HG02981 (cell line): ENCODE measurements at regions not wholly inside any gene's neighbourhood (a gene's known extent, or its start where the extent isn't known, plus 50 kb on each side); places are given as distances from the start of the nearest gene placed in this dataset.

Source experiments
- ATAC-seq: cut with Tn5 transposase; IDR thresholded peaks from one replicate; pipeline ENCODE4 v1.9.1; 2021; ENCODE audit warnings: mild to moderate bottlenecking, moderate library complexity; ENCODE audit not compliant: unreplicated experiment

DNA sequence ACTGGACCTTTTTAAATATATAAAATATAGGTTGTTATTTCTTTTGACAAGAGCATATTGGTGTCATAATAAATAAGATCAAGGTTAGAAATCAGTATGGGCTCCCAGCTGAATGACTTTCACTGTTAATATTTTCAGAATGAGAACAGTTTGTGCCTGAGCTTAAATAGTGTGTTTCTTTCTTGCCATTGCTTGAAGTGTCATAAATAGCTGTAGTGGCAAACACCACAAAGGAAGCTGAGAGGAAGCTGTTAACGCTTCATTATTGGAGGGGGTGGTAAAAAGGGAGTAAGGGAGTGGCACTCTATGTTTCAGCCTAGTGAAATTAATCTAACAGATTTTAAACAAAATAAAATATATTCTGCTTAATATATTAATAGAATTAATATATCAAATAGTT lies 1089.8 kb upstream of the NCAM2 start:
- no peak for ATAC-seq

DNA sequence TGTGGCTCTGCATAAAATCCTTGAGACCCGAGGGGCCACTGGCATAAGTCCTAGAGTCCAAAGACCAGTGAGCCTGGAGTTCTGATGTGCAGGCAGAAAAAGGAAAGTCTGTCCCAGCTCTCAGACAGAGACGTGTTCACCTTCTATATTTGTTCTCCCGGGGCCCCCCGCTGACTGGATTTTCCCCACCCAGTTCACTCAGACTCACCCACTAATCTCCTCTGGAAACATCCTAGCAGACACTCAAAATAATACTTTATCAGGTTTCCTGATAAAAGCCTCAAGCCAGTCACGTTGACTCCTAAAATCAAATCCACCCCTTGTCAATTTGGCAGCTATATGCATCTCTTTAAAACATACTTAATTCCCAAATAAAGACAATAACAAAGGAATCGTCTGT lies 1084.2 kb upstream of the NCAM2 start:
- no peak for ATAC-seq

DNA sequence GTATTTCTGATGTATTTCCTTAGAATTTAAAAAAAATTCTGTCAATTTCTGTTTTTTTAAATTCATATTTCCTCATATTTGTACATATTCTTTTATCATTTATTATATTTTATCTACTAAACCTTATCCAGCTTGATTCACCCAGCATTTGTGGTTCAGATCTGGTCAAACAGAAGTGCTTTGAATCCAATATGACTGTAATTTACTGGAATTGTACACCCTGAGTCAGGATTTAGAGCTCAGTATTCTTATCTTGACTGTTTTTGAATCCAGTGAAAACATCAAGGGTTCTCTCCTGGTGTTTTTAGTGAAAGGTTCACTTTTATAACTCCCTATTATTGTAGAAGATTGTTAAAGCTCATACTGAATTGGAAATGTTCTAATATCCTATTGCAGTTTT lies 1077.0 kb upstream of the NCAM2 start:
- no peak for ATAC-seq

DNA sequence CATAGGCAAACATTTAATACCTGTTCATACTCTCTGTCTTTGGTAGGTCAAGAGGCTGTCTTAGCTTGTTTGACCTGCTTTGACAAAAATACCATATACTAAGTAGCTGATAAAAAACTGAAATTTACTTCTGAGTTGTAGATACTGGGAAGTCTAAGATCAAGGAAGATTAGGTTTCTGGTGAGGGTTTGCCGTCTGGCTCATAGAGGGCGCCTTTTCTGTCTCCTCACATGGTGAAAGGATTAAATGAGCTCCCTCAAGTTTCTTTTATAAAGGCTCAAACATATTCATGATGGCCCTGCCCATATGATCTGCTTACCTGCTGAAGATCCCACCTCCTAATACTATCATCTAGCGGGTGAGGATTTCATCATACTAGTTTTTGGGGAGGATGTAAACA lies 1076.1 kb upstream of the NCAM2 start:
- ATAC-seq = no peak

DNA sequence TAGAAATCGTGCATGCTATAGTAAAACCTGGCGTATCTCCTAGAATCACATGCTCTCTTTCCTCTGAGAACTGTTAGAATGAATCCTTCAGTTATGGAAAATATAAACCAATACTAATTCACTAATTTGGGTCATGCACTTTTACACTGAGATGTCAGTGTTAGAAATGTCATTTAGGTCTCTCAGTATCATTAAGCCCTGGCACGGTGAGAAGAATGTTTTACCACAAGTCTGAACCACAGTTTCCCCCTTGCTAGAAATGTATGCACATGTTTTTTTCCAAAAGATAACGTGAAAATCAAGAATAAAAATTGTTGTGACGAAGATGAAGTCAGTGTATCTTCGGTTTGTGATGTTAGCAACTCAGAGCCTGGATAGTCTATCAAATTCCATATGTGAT lies 1062.7 kb upstream of the NCAM2 start:
- ATAC-seq = no peak

DNA sequence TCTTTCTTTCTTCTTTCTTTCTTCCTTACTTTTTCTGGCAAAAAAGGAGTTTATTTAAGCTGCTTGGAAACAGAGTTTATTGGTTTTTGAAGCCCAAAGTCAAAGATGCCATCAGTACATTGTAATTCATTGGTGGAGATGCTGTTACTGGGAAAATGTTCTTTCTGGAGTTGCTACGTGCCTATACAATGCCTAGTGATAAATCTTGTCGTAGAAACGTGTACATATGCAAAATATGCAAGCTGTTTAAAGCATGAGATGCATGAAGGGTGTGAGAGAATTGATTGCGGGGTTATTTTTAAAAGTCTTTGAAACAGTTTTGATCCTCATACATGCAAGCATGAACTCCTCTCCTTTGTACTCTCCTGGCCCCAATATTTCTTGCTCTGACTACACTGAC lies 1060.6 kb upstream of the NCAM2 start:
- no peak for ATAC-seq

DNA sequence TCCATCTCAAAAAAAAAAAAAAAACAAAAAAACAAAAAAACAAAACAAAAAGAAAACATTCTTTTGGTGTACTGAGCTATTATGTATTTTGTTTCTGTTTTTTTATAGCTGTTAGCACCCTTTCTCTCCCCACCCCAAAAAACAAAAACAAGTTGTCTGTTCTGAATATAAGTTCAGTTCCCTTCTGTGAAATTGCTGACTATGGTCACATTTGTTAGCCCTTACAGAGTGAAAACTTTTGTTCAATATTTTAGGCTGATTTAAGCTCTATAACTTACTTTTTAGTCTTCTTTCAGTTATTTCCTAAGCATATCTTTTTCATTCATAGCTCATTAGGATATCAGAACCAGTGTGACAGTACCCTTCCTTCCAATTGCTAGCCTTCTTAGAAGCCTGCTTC lies 1056.6 kb upstream of the NCAM2 start:
- no peak for ATAC-seq

DNA sequence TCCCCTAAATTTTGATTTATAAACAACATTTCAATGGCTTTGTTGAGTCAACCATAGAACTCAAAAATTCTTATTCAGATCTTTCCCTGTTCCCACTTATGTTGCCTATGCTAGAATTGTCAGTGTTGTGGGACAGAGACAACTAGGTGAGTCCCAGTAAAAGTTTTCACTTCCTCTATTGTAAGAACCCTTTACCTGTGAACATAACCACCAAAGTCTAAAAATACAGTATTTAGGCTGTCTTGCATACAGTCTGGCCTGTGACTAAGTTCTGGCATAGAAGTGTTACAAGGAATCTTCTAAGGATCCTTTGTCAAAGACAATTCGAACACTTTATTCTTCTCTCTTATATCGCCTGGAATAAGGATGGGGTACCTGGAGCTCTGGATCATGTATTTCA lies 1047.9 kb upstream of the NCAM2 start:
- no peak for ATAC-seq

DNA sequence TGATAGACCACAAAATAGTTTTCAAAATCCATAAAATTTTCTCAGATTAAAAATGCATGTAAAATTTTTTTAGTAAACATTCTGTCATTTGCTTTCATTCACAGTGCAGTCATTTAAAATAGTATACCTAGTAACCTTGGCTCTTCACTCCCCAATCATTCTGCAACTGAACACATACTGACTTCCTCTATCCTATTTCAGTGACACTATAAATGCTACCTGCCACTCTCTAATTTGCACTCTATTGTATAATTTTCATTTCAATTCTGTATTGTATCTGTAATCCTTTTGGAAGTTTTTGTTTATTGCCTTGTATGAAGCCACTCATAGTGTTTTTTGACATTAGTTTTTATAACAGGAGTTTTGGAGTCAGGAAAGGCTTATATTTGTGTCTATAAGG lies 1029.1 kb upstream of the NCAM2 start:
- ATAC-seq = no peak

DNA sequence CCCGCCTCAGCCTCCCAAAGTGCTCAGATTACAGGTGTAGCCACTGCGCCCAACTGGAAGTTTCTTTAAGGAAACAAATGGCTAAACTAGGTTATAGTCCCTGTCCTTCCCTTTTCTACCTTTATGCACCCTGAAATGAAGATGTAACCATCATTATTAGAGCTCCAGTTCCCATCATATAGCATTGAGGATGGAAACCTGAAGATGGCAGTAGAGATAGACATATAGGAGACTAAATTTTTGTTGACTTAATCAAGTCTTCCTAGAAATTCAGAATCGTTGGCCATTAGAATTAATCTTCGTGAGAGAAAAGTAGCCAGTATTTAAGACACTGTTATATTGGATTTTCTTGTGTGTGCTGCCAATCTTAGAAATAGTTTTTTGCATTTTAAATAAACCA lies 1016.3 kb upstream of the NCAM2 start:
- ATAC-seq = no peak

DNA sequence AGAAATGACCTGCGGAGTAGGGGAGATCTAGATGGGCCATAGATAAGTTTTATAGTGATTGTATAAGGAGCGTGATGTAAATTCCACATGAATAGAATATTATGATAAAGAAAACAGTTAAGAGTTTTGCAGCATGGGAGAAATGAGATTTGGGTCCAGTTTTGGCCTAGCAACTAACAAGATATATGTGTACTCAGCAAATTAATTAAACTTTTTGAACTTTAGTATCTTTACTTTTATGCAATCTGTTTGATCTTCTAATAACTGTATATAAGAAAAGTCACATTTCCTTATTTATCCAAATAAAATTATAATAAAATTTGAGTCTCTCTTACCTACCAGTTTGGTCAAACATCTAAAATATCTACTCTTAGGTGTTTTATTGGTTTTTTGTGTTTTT lies 1011.8 kb upstream of the NCAM2 start:
- ATAC-seq = no peak

DNA sequence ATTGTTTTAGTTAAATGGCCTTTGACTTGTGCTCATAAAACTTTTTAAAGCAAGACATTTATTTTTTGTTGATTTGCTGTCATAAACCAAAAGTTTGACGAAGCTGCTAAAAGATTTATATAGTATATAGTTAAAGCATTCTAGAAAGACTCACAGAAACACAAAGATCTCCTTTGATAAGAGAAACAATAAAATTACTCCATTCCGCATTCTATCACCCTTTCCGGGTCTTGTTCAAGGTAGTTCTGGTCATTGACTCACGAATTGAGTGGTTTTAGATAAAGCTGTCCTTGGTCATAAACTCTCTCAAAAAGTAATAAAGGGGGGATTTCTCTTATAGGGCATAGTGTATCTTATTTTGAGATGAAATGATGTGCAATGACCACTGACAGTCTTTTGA lies 1010.5 kb upstream of the NCAM2 start:
- no peak for ATAC-seq

DNA sequence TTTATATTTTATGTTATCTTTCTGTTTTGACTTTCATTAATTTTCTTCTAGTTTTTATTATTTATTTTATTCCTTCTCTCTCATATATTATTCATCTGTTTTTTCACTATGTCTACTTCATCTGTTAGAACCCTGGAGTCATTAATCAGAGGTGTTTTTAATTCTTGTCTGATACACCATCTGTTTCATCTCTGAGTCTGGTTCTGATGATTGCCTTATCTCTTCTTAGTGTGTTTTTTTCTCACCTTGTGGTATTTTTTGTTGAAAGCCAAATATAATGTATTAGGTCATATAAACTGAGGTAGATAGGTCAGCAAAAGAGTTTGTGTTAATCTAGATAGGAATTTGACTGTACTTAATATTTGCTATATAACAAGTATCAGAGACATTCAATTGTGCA lies 1005.7 kb upstream of the NCAM2 start:
- ATAC-seq = no peak

DNA sequence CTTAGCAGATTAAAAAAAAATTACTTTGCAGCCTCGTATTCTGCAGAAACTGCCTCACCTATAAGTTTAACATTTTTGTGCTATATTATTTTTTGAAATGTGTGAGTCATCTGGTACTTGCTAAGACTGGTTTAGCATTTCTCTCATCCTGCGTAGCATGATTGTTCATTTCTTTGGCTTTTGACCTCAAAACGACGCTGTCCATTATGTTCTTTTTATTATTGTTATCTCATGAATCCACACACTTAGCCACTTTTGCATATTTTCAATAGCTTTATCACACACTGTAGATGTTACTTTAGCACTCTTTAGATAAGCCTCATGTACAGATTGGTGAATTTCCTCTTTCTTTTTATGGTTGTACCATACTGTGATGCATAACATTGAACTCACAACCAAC lies 1004.9 kb upstream of the NCAM2 start:
- no peak for ATAC-seq

DNA sequence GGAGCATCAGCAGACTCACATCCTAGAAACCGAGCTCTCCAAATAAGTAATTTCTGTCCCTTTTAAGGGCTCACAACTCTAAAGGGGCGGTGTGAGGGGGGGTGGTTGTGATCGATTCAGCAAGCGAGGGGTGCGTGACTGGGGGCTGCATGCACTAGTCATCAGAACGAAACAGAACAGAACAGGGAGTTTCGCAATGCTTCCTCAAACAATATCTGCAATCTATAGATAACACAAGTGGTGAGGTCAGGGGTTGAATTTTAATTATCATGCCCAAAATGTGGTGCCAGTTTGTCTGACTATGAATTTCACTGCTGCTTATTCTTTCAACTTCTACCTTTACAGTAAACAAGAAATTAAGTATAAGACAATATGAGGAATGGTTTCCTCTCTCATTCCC lies 1003.0 kb upstream of the NCAM2 start:
- no peak for ATAC-seq

DNA sequence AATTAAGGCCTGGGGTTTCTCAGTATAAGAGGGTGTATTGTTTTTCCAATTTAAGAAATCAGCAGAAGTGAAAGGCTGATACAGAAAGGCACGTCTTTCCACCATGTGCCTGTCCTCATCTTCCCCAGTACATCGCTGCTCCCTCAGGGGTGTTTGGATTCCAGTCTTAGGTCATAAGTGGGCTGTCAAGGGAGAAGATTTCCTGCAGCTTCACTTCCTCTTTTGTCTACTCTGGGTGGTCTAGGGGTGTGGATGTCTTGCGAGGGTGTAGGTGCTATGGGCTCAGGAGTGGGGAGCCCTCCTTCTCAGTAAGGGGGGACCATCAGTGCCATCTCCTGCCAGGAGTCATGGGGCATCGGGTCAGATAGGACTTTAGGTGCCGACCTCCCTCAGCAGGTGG lies 999.8 kb upstream of the NCAM2 start:
- no peak for ATAC-seq

DNA sequence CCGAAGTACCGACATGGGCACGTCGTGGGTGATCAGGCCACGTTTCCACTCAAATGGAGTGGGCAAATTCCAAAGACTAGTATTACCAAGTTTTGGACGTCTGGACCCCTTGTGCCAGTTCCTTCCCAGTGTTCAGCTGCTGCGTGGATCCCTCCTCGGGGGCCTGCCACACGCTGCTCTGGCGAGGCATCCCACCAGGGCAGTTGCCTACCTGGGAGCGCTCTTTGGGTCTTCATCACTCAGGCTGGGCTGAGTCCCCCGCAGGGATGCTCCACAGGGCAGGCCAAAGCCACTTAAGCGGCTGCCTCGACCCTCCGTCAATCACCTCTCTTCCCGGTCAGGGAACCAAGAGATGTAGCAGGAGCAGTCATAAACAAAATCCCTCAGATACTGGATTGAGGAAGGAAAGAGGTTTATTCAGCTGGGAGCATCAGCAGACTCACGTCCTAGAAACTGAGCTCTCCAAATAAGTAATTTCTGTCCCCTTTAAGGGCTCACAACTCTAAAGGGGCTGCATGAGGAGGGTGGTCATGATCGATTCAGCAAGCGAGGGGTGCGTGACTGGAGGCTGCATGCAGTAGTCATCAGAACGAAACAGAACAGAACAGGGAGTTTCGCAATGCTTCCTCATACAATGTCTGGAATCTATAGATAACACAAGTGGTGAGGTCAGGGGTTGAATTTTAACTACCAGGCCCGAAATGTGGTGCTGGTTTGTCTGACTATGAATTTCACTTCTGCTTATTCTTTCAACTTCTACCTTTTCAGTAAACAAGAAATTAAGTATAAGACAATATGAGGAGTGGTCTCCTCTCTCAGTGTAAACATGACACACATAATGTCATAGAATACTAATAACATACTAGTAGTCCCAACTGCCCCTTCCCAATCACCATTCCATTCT lies 998.6 kb upstream of the NCAM2 start:
- no peak for ATAC-seq

DNA sequence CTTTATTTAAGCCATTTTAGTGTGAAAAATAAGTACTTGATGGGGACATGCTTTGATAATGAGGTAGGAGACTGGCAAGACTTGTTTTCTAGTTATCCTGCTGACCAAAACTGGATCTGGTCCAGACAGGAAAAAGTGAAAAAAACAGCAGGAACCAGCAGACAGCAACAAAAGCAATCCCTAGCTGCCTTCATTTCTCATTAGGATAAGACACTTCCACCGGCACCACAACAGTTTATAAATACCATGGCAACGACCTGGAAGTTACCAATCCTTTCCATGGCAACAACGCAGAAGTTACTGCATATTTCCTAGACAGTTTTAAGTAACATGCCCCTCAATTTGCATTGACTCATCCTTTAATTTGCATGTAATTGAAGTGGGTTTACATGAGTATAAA lies 993.8 kb upstream of the NCAM2 start:
- no peak for ATAC-seq

DNA sequence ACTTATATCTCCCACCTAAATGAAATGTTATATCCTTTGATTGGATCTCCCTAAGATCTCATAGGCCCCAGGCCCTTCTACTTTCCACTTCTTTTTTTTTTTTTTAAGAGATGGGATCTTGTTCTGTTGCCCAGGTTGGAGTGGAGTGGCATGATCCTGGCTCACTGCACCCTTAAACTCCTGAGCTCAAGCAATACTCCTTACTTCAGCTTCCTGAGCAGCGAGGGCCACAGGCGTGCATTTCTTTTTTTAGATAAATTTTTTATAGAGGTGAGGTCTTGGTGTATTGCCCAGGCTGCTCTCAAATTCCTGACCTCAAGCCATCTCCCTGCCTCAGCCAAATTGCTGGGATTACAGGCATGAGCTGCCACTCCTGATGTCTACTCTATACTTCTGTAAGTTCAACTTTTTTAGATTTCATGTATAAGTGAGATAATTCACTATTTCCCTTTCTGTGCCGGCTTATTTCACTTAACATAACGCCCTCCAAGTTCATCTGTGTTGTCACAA lies 987.5 kb upstream of the NCAM2 start:
- ATAC-seq = no peak

DNA sequence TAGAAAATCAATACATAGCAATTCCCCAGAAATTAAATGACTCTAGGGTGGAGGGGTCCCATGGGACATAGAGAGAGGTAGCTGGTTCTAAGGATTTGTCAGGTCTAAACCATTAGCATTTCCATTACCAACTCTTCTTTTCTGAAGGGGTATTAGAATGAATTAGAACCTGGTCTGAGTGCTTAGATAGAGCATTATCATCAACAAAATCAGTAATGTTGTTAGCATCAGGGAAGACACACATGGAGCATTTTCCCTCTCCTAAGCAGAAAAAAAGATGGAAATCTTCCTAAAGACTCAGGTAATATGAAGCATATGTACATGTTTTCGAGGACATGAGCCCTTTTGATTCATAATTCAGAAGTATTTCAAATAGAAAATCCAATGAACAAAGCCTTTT lies 984.4 kb upstream of the NCAM2 start:
- ATAC-seq = no peak

DNA sequence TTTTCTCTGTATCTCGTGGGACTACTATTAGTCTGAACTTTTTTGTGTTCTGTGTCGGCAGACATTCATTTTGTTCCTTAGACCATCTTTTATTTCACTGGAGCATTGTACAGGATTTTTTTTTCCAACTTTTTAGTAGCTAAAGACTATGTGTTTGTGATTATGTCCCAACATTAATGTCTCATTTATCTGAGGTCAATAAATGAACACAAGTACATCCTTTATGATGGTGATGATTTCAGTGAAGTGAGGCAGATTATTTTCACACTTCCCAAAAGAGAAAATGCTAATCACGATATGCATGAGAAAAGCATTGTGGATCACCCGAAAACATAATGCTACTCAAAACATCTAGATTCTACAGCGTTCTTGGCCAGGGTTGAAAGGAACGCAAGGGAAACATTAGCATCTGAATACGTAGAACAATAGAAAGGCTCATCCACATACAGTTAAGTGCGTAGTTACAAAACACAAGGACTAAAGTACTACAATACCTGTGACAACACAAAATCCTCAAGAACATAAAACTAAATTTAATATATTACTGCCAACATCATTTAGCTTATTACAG lies 981.7 kb upstream of the NCAM2 start:
- no peak for ATAC-seq

DNA sequence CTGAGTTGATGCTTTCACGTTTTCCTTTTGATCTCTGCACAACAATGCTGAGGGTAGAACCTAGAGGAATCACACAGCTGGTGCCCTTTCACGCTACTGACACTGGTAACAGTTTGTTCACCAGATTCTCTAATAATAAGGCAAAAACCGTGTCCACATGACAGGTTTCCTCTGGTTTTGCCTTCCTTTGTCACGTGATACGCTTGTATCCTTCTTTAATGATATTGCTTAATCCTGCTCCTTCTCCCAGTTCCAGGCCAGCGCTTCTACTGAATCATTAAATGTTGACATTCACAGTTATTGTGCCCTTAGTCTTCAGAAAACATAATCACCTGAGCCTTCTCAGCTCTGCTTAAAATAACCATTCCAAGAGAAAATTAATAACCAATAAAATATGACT lies 978.2 kb upstream of the NCAM2 start:
- ATAC-seq = no peak

DNA sequence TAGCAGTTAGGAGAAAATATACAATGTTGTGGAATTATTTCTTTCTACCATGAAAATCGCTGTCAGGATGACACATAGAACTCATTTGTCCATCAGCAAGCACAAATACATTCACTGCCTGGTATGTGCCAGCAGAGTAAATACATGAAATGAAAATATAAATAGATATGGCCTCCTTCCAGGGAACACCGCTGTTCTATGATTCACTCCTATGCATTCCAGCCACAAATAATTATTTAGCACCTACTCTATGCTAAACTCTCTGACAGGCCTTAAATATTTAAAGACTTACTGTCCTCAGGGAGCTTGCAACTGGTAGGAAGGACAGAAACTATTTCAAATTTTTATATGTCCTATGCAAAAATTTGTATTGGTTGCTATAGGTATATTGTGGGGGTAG lies 975.0 kb upstream of the NCAM2 start:
- ATAC-seq = no peak
